Activated CD8-positive, alpha-beta T cell treated with anti-CD3 and anti-CD28 coated beads for 36 hours (primary cell): ENCODE measurements at regions not wholly inside any gene's neighbourhood (a gene's known extent, or its start where the extent isn't known, plus 50 kb on each side); places are given as distances from the start of the nearest gene placed in this dataset.
"Not testable (repeated sequence)": the region's sequence is repeated elsewhere in the genome, so short reads cannot be mapped to it uniquely, and the experiment has no call there.

Experiments used
- ATAC-seq: fragments of 200-7000 bp; cut with Tn5 transposase; one replicate; pipeline ENCODE4 v1.10.0; 2021; ENCODE audit warnings: mild to moderate bottlenecking, moderate library complexity
- CTCF ChIA-PET: fragments of 350-600 bp; sonication (Branson Sonifier 250); formaldehyde crosslinking; loops from one replicate; lab custom pipeline; 2021; ENCODE audit warnings: antibody characterized with exemption; lab: Charles Lee
- POLR2A ChIA-PET: fragments of 350-600 bp; sonication (Branson Sonifier 250); formaldehyde crosslinking; loops from one replicate; lab custom pipeline; 2021; ENCODE audit warnings: antibody characterized with exemption; lab: Charles Lee
- DNase-seq: peaks from one replicate; pipeline ENCODE4 v3.0.0-alpha.2; 2020
- H3K27ac Mint-ChIP-seq: one replicate; pipeline ENCODE4 v1.8.0; 2021; ENCODE audit warnings: mild to moderate bottlenecking, mixed read lengths
- H3K27me3 Mint-ChIP-seq: one replicate; pipeline ENCODE4 v1.8.0; 2021; ENCODE audit warnings: mixed read lengths
- H3K36me3 Mint-ChIP-seq: one replicate; pipeline ENCODE4 v1.8.0; 2021; ENCODE audit warnings: low read depth, mixed read lengths
- H3K4me1 Mint-ChIP-seq: one replicate; pipeline ENCODE4 v1.8.0; 2021; ENCODE audit warnings: low read depth, mixed read lengths
- H3K4me3 Mint-ChIP-seq: one replicate; pipeline ENCODE4 v1.8.0; 2021; ENCODE audit warnings: mild to moderate bottlenecking, moderate library complexity, mixed read lengths
- H3K9me3 Mint-ChIP-seq: one replicate; pipeline ENCODE4 v1.8.0; 2021; ENCODE audit warnings: mixed read lengths
- intact Hi-C: fragments of 100-400 bp; cut with micrococcal nuclease; formaldehyde crosslinking; loops from one replicate; pipeline ENCODE4 v1.10.0; 2022

GRCh38 chr7:76971201-76971600 lies 61.0 kb downstream of the SPDYE17 start:
- not testable (repeated sequence) for ATAC-seq

GRCh38 chr7:76969892-76970291 lies 62.3 kb downstream of the SPDYE17 start:
- H3K36me3 Mint-ChIP-seq, H3K27me3 Mint-ChIP-seq, H3K4me1 Mint-ChIP-seq, DNase-seq, ATAC-seq, intact Hi-C loops, H3K9me3 Mint-ChIP-seq, H3K27ac Mint-ChIP-seq, POLR2A ChIA-PET, H3K4me3 Mint-ChIP-seq, CTCF ChIA-PET: not testable (repeated sequence)

More at GRCh38 chr7:76971201-76971600, 61.0 kb downstream of the SPDYE17 start:
- H3K27ac Mint-ChIP-seq, H3K36me3 Mint-ChIP-seq, H3K9me3 Mint-ChIP-seq, H3K27me3 Mint-ChIP-seq, H3K4me1 Mint-ChIP-seq, H3K4me3 Mint-ChIP-seq, DNase-seq, POLR2A ChIA-PET, CTCF ChIA-PET, intact Hi-C loops: not testable (repeated sequence)

- H3K4me3 Mint-ChIP-seq, CTCF ChIA-PET, intact Hi-C loops, H3K4me1 Mint-ChIP-seq, ATAC-seq, H3K9me3 Mint-ChIP-seq, DNase-seq, H3K27ac Mint-ChIP-seq, H3K36me3 Mint-ChIP-seq, POLR2A ChIA-PET, H3K27me3 Mint-ChIP-seq: not testable (repeated sequence)
These were observed 66.2 kb downstream of the SPDYE17 start for GRCh38 chr7:76965731-76966548.

- H3K9me3 Mint-ChIP-seq, CTCF ChIA-PET, H3K36me3 Mint-ChIP-seq, H3K27ac Mint-ChIP-seq, H3K4me3 Mint-ChIP-seq, ATAC-seq, DNase-seq, intact Hi-C loops, H3K4me1 Mint-ChIP-seq, POLR2A ChIA-PET, H3K27me3 Mint-ChIP-seq: not testable (repeated sequence)
These were observed 68.1 kb downstream of the SPDYE17 start for GRCh38 chr7:76964050-76964449.

- H3K4me1 Mint-ChIP-seq, POLR2A ChIA-PET, ATAC-seq, H3K27me3 Mint-ChIP-seq, H3K9me3 Mint-ChIP-seq, H3K27ac Mint-ChIP-seq, H3K4me3 Mint-ChIP-seq, CTCF ChIA-PET, H3K36me3 Mint-ChIP-seq, intact Hi-C loops, DNase-seq: not testable (repeated sequence)
These were observed 69.1 kb downstream of the SPDYE17 start for GRCh38 chr7:76963061-76963460.

- H3K27me3 Mint-ChIP-seq, H3K27ac Mint-ChIP-seq, DNase-seq, POLR2A ChIA-PET, H3K4me1 Mint-ChIP-seq, intact Hi-C loops, H3K4me3 Mint-ChIP-seq, H3K9me3 Mint-ChIP-seq, CTCF ChIA-PET, H3K36me3 Mint-ChIP-seq: not testable (repeated sequence)
- ATAC-seq: peak; percentile 17
These were observed 71.7 kb downstream of the SPDYE17 start for GRCh38 chr7:76960400-76960986.

- H3K36me3 Mint-ChIP-seq, H3K27ac Mint-ChIP-seq, POLR2A ChIA-PET, H3K9me3 Mint-ChIP-seq, CTCF ChIA-PET, H3K4me3 Mint-ChIP-seq, intact Hi-C loops, H3K27me3 Mint-ChIP-seq, H3K4me1 Mint-ChIP-seq, DNase-seq: not testable (repeated sequence)
- peak; percentile 100 for ATAC-seq
These were observed 72.4 kb downstream of the SPDYE17 start for GRCh38 chr7:76959573-76960399.

GRCh38 chr7:76956531-76956930 lies 75.6 kb downstream of the SPDYE17 start:
- ATAC-seq, H3K4me1 Mint-ChIP-seq, H3K27ac Mint-ChIP-seq, CTCF ChIA-PET, H3K36me3 Mint-ChIP-seq, H3K27me3 Mint-ChIP-seq, intact Hi-C loops, H3K9me3 Mint-ChIP-seq, DNase-seq, POLR2A ChIA-PET, H3K4me3 Mint-ChIP-seq: not testable (repeated sequence)

GRCh38 chr7:76955124-76955523 lies 77.0 kb downstream of the SPDYE17 start:
- POLR2A ChIA-PET, CTCF ChIA-PET, DNase-seq, H3K27ac Mint-ChIP-seq, intact Hi-C loops, H3K27me3 Mint-ChIP-seq, H3K4me3 Mint-ChIP-seq, H3K36me3 Mint-ChIP-seq, H3K4me1 Mint-ChIP-seq, ATAC-seq, H3K9me3 Mint-ChIP-seq: not testable (repeated sequence)

- peak overlapping the region; percentile 57 for H3K27ac Mint-ChIP-seq
- intact Hi-C loops, H3K27me3 Mint-ChIP-seq, H3K36me3 Mint-ChIP-seq, H3K9me3 Mint-ChIP-seq, CTCF ChIA-PET, DNase-seq, H3K4me1 Mint-ChIP-seq, POLR2A ChIA-PET, H3K4me3 Mint-ChIP-seq: not testable (repeated sequence)
- peak; percentile 97 for ATAC-seq
These were observed 87.6 kb downstream of the SPDYE17 start for GRCh38 chr7:76944603-76945002.

GRCh38 chr7:76941809-76942765 lies 90.1 kb downstream of the SPDYE17 start:
- H3K4me1 Mint-ChIP-seq, POLR2A ChIA-PET, H3K9me3 Mint-ChIP-seq, H3K27ac Mint-ChIP-seq, DNase-seq, intact Hi-C loops, ATAC-seq, CTCF ChIA-PET, H3K27me3 Mint-ChIP-seq, H3K4me3 Mint-ChIP-seq, H3K36me3 Mint-ChIP-seq: not testable (repeated sequence)
